IMR-90 (cell line): ENCODE measurements at regions not wholly inside any gene's neighbourhood (a gene's known extent, or its start where the extent isn't known, plus 50 kb on each side); places are given as distances from the start of the nearest gene placed in this dataset.

ENCODE experiments used
- ATAC-seq: fragments of 200-7000 bp; cut with Tn5 transposase; 2 replicates; pipeline ENCODE4 v1.9.1; 2020; ENCODE audit warnings: low read depth, mild to moderate bottlenecking, moderate library complexity
- BruUV-seq: library from RNA; stranded (reverse); fragments of 400-500 nt; replicated peaks from 2 replicates; lab custom pipeline; 2021; lab: Mats Ljungman, UMichigan
- CTCF ChIA-PET: fragments of 300-600 bp; formaldehyde crosslinking; extraction: SDS; loops from one replicate; lab custom pipeline; 2021; ENCODE audit warnings: antibody characterized with exemption; lab: Yijun Ruan, JAX
- POLR2A ChIA-PET: fragments of 300-600 bp; sonication (Branson Sonifier 250); formaldehyde crosslinking; loops from one replicate; lab custom pipeline; 2022; ENCODE audit warnings: antibody characterized with exemption; ENCODE audit not compliant: unreplicated experiment; lab: Charles Lee
- DNase-seq: peaks from one replicate; pipeline ENCODE4 v3.0.0; 2013
- H2AFZ ChIP-seq: replicated peaks from 2 replicates; pipeline ENCODE3; 2013; ENCODE audit warnings: low read length, mild to moderate bottlenecking; ENCODE audit not compliant: poor library complexity
- H2AK5ac ChIP-seq: 2 replicates; pipeline ENCODE4 v1.6.1; 2013; ENCODE audit warnings: low read depth, low read length, inconsistent platforms
- H2AK9ac ChIP-seq: replicated peaks from 2 replicates; pipeline ENCODE3; 2013; ENCODE audit warnings: mild to moderate bottlenecking, low read depth, low read length, moderate library complexity; ENCODE audit not compliant: poor library complexity
- H2BK120ac ChIP-seq: 2 replicates; pipeline ENCODE4 v1.6.1; 2013; ENCODE audit warnings: low read depth, low read length, inconsistent platforms
- H2BK15ac ChIP-seq: 3 replicates; pipeline ENCODE4 v1.6.1; 2013; ENCODE audit warnings: low read depth, low read length, inconsistent platforms
- H2BK20ac ChIP-seq: 2 replicates; pipeline ENCODE4 v1.6.1; 2013; ENCODE audit warnings: low read depth, mild to moderate bottlenecking, inconsistent platforms, low read length, moderate library complexity
- H2BK5ac ChIP-seq: 2 replicates; pipeline ENCODE4 v1.6.1; 2013; ENCODE audit warnings: mild to moderate bottlenecking, low read depth, low read length, inconsistent platforms; ENCODE audit not compliant: poor library complexity, severe bottlenecking
- H3K14ac ChIP-seq: replicated peaks from 2 replicates; pipeline ENCODE4 v1.6.1; 2013; ENCODE audit warnings: low read depth, low read length, inconsistent platforms
- H3K18ac ChIP-seq: 2 replicates; pipeline ENCODE4 v1.6.1; 2013; ENCODE audit warnings: low read depth, low read length, control low read depth
- H3K23ac ChIP-seq: 2 replicates; pipeline ENCODE4 v1.6.1; 2013; ENCODE audit warnings: low read depth, low read length, inconsistent platforms
- H3K27ac ChIP-seq: 2 replicates; pipeline ENCODE4 v1.5.1; 2013; ENCODE audit warnings: mild to moderate bottlenecking, control low read depth, low read length; ENCODE audit not compliant: insufficient read depth
- H3K27me3 ChIP-seq: 2 replicates; pipeline ENCODE4 v1.6.1; 2013; ENCODE audit warnings: low read length; ENCODE audit not compliant: control insufficient read depth, insufficient read depth
- H3K36me3 ChIP-seq: 2 replicates; pipeline ENCODE4 v1.6.1; 2013; ENCODE audit warnings: low read length, mixed read lengths; ENCODE audit not compliant: control insufficient read depth, insufficient read depth
- H3K4ac ChIP-seq: 2 replicates; pipeline ENCODE4 v1.6.1; 2013; ENCODE audit warnings: low read depth, low read length, inconsistent platforms
- H3K4me1 ChIP-seq: 2 replicates; pipeline ENCODE4 v1.6.1; 2013; ENCODE audit warnings: low read length, mixed read lengths; ENCODE audit not compliant: control insufficient read depth, insufficient read depth
- H3K4me2 ChIP-seq: 2 replicates; pipeline ENCODE4 v1.6.1; 2013; ENCODE audit warnings: low read depth, mild to moderate bottlenecking, control low read depth, low read length, moderate library complexity
- H3K4me3 ChIP-seq: 2 replicates; pipeline ENCODE4 v1.5.1; 2013; ENCODE audit warnings: low read depth, mild to moderate bottlenecking, control low read depth, low read length, moderate library complexity; ENCODE audit not compliant: insufficient read depth
- H3K56ac ChIP-seq: 2 replicates; pipeline ENCODE4 v1.6.1; 2013; ENCODE audit warnings: low read length, inconsistent platforms; ENCODE audit not compliant: insufficient read depth; ENCODE audit errors: extremely low read depth
- H3K79me1 ChIP-seq, 2 experiments: 2 replicates each; pipeline ENCODE4 v1.6.1; 2013; ENCODE audit warnings: low read length in 2 of 2, inconsistent platforms in 1 of 2, low read depth in 1 of 2
- H3K9ac ChIP-seq: 2 replicates; pipeline ENCODE4 v1.6.1; 2013; ENCODE audit warnings: low read depth, low read length, control low read depth
- H3K9me1 ChIP-seq: 2 replicates; pipeline ENCODE4 v1.6.1; 2013; ENCODE audit warnings: low read length, inconsistent platforms; ENCODE audit not compliant: insufficient read depth
- H3K9me3 ChIP-seq: 2 replicates; pipeline ENCODE4 v1.6.1; 2013; ENCODE audit warnings: low read length; ENCODE audit not compliant: control insufficient read depth, insufficient read depth
- H4K20me1 ChIP-seq: 2 replicates; pipeline ENCODE4 v1.6.1; 2013; ENCODE audit warnings: low read length, inconsistent platforms; ENCODE audit not compliant: insufficient read depth
- H4K5ac ChIP-seq: 2 replicates; pipeline ENCODE4 v1.6.1; 2013; ENCODE audit warnings: mild to moderate bottlenecking, low read depth, low read length, control low read depth
- H4K8ac ChIP-seq, 2 experiments: 2 replicates each; pipeline ENCODE4 v1.6.1; 2013; ENCODE audit warnings: low read depth in 2 of 2, low read length in 2 of 2, control low read depth in 1 of 2, inconsistent platforms in 1 of 2
- H4K91ac ChIP-seq: 2 replicates; pipeline ENCODE4 v1.6.1; 2013; ENCODE audit warnings: low read depth, low read length, inconsistent platforms; ENCODE audit not compliant: insufficient read depth
- BHLHE40 ChIP-seq: fragments of 150-350 bp; IDR thresholded peaks from 2 replicates; pipeline ENCODE4 v1.6.1; 2016; ENCODE audit warnings: mild to moderate bottlenecking, low read depth, low read length
- CEBPB ChIP-seq: IDR thresholded peaks from 2 replicates; pipeline ENCODE4 v1.6.1; 2012; ENCODE audit warnings: low read depth, low read length, improper control_type of control experiment
- CHD1 ChIP-seq: IDR thresholded peaks from 2 replicates; pipeline ENCODE4 v1.6.1; 2012; ENCODE audit warnings: low read depth, low read length, improper control_type of control experiment
- FOS ChIP-seq: fragments of 150-350 bp; IDR thresholded peaks from 2 replicates; pipeline ENCODE4 v1.6.1; 2016; ENCODE audit warnings: low read depth, low read length
- MAFK ChIP-seq: IDR thresholded peaks from 2 replicates; pipeline ENCODE4 v1.6.1; 2012; ENCODE audit warnings: low read depth, low read length, improper control_type of control experiment
- MXI1 ChIP-seq: IDR thresholded peaks from 2 replicates; pipeline ENCODE4 v1.6.1; 2012; ENCODE audit warnings: low read depth, mild to moderate bottlenecking, low read length, moderate library complexity, borderline replicate concordance
- NFE2L2 ChIP-seq: fragments of 150-350 bp; IDR thresholded peaks from 2 replicates; pipeline ENCODE4 v1.6.1; 2016; ENCODE audit warnings: low read depth, mild to moderate bottlenecking, low read length
- POLR2A ChIP-seq: IDR thresholded peaks from 2 replicates; pipeline ENCODE4 v1.6.1; 2012; ENCODE audit warnings: mild to moderate bottlenecking, low read depth, low read length
- RAD21 ChIP-seq: IDR thresholded peaks from 2 replicates; pipeline ENCODE4 v1.6.1; 2012; ENCODE audit warnings: low read length, improper control_type of control experiment
- RCOR1 ChIP-seq: IDR thresholded peaks from 2 replicates; pipeline ENCODE4 v1.6.1; 2012; ENCODE audit warnings: mild to moderate bottlenecking, low read length, improper control_type of control experiment; ENCODE audit not compliant: insufficient replicate concordance
- SMC3 ChIP-seq: fragments of 150-350 bp; IDR thresholded peaks from 2 replicates; pipeline ENCODE4 v1.6.1; 2016; ENCODE audit warnings: low read depth, mild to moderate bottlenecking, antibody characterized with exemption, low read length, moderate library complexity
- WGBS, 2 experiments: methylation state at CpG; one replicate each; pipeline versions ENCODE4 v1.1.5 to v1.1.7; 2013; ENCODE audit warnings: missing lambda C conversion rate in 2 of 2; ENCODE audit not compliant: insufficient read length in 1 of 2; ENCODE audit errors: extremely low coverage in 2 of 2; 5-methylcytosine and 5-hydroxymethylcytosine counted together
- dilution Hi-C: fragments of 300-500 bp; cut with HindIII; formaldehyde crosslinking; loops from one replicate; pipeline ENCODE4 v1.14.3; 2018; ENCODE audit warnings: low sequenced_read_pairs; ENCODE audit not compliant: unreplicated experiment
- in situ Hi-C: fragments of 300-500 bp; cut with MboI; formaldehyde crosslinking; loops from 3 replicates; pipeline ENCODE4 v1.14.3; 2019; ENCODE audit warnings: low sequenced_read_pairs, inconsistent platforms, mixed read lengths
- intact Hi-C: fragments of 100-400 bp; cut with micrococcal nuclease; formaldehyde crosslinking; loops from 2 replicates; pipeline ENCODE4 v1.10.0; 2022
- TF ChIP-seq, protein P1 (sequence below): fragments of 150-350 bp; IDR thresholded peaks from 2 replicates; pipeline ENCODE4 v1.6.1; 2017; ENCODE audit warnings: mild to moderate bottlenecking, antibody characterized with exemption, low read length, low read depth
- TF ChIP-seq, protein P2 (sequence below): conservative IDR thresholded peaks from 2 replicates; pipeline ENCODE4 v1.5.1; 2012; ENCODE audit warnings: mild to moderate bottlenecking, low read depth, low read length, improper control_type of control experiment
- TF ChIP-seq, protein P3 (sequence below): fragments of 150-350 bp; IDR thresholded peaks from 2 replicates; pipeline ENCODE4 v1.6.1; 2016; ENCODE audit warnings: low read depth, mild to moderate bottlenecking, low read length, moderate library complexity, borderline replicate concordance

DNA sequence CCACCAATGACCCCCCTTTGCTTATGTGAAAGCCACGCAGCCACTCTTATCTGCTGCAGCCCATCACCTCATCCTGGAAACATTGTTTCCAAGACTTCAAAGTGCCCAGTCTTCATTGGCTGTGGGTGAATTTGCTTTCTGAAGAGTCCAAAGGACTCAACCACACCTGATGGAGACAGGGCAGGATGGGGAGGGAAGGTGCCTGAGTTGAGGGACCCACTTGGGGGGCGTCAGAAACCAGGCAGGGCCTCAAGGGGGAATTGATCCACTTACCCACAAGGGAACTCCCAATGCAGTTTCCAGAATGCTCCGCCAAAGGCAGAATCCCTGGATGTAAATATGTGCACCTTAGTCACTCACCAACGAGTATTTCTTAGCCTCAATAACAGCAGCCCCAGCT, 147.9 kb upstream of the ATP2B2 start:
- H3K18ac ChIP-seq: no peak overlapping the region
- no peak overlapping the region for H2BK120ac ChIP-seq
- no peaks in the 10 kb centered on the region for H4K20me1 ChIP-seq
- CTCF ChIA-PET: no interaction called here
- no peak for DNase-seq
- no peaks in the 10 kb centered on the region for H3K9me3 ChIP-seq
- TF ChIP-seq, protein P1, sequence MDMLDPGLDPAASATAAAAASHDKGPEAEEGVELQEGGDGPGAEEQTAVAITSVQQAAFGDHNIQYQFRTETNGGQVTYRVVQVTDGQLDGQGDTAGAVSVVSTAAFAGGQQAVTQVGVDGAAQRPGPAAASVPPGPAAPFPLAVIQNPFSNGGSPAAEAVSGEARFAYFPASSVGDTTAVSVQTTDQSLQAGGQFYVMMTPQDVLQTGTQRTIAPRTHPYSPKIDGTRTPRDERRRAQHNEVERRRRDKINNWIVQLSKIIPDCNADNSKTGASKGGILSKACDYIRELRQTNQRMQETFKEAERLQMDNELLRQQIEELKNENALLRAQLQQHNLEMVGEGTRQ: no peak
- TF ChIP-seq BHLHE40: no peak
- no peak for TF ChIP-seq CHD1
- TF ChIP-seq MAFK: no peak
- TF ChIP-seq CEBPB: no peak
- no peak for TF ChIP-seq POLR2A
- TF ChIP-seq RCOR1: no peak
- TF ChIP-seq FOS: no peak
- TF ChIP-seq, protein P2, sequence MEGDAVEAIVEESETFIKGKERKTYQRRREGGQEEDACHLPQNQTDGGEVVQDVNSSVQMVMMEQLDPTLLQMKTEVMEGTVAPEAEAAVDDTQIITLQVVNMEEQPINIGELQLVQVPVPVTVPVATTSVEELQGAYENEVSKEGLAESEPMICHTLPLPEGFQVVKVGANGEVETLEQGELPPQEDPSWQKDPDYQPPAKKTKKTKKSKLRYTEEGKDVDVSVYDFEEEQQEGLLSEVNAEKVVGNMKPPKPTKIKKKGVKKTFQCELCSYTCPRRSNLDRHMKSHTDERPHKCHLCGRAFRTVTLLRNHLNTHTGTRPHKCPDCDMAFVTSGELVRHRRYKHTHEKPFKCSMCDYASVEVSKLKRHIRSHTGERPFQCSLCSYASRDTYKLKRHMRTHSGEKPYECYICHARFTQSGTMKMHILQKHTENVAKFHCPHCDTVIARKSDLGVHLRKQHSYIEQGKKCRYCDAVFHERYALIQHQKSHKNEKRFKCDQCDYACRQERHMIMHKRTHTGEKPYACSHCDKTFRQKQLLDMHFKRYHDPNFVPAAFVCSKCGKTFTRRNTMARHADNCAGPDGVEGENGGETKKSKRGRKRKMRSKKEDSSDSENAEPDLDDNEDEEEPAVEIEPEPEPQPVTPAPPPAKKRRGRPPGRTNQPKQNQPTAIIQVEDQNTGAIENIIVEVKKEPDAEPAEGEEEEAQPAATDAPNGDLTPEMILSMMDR: no peak
- no peak for TF ChIP-seq SMC3
- TF ChIP-seq MXI1: no peak
- no peak for TF ChIP-seq RAD21
- TF ChIP-seq, protein P3, sequence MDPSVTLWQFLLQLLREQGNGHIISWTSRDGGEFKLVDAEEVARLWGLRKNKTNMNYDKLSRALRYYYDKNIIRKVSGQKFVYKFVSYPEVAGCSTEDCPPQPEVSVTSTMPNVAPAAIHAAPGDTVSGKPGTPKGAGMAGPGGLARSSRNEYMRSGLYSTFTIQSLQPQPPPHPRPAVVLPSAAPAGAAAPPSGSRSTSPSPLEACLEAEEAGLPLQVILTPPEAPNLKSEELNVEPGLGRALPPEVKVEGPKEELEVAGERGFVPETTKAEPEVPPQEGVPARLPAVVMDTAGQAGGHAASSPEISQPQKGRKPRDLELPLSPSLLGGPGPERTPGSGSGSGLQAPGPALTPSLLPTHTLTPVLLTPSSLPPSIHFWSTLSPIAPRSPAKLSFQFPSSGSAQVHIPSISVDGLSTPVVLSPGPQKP: no peak
- no peak for TF ChIP-seq NFE2L2
- no peak overlapping the region for H2AFZ ChIP-seq
- H2BK20ac ChIP-seq: no peak overlapping the region
- H2AK9ac ChIP-seq: no peak overlapping the region
- H2AK5ac ChIP-seq: no peak overlapping the region
- H3K14ac ChIP-seq: no peak overlapping the region
- WGBS, 2 experiments: no CpG with 5 or more reads among the region's 4 CpGs
- no peak overlapping the region for H4K91ac ChIP-seq
- no peak overlapping the region for H3K4me3 ChIP-seq
- H3K9ac ChIP-seq: no peak overlapping the region
- no peak overlapping the region for H2BK15ac ChIP-seq
- in situ Hi-C loops (no loop called here), intact Hi-C loops (no loop called here), dilution Hi-C loops (no loop called here)
- no peaks in the 10 kb centered on the region for H3K36me3 ChIP-seq
- no TSS peak for BruUV-seq
- H4K8ac ChIP-seq: no peak overlapping the region
- H3K27me3 ChIP-seq: 0 out of 2 replicates have a peak, but pooled peaks cover 2% of the 10 kb centered on the region
- no peak overlapping the region for H4K5ac ChIP-seq
- H3K27ac ChIP-seq: no peak overlapping the region
- no peaks in the 10 kb centered on the region for H3K9me1 ChIP-seq
- H3K23ac ChIP-seq: no peak overlapping the region
- ATAC-seq: no peak
- no peak overlapping the region for H2BK5ac ChIP-seq
- H3K4me1 ChIP-seq: no peaks in the 10 kb centered on the region
- H3K56ac ChIP-seq: no peak overlapping the region
- H3K79me1 ChIP-seq: no peaks in the 10 kb centered on the region
- no peak overlapping the region for H3K4me2 ChIP-seq
- POLR2A ChIA-PET: no interaction called here
- H3K4ac ChIP-seq: no peak overlapping the region
